Coronary artery (tissue), 2 donors: ENCODE measurements at regions not wholly inside any gene's neighbourhood (a gene's known extent, or its start where the extent isn't known, plus 50 kb on each side); places are given as distances from the start of the nearest gene placed in this dataset.

ENCODE experiments used
- DNase-seq: peaks from one replicate; pipeline ENCODE4 v3.0.0-alpha.2; 2017; ENCODE audit warnings: low spot score
- H3K27ac ChIP-seq, 2 donors: fragments of 200-600 bp; sonication (generic); one replicate each; pipeline ENCODE4 v1.5.1; 2016 to 2019
- H3K4me3 ChIP-seq: fragments of 200-600 bp; sonication (generic); 2 replicates; pipeline ENCODE4 v1.5.1; 2016; ENCODE audit warnings: mild to moderate bottlenecking, moderate library complexity
- TF ChIP-seq, protein P1 (sequence below): fragments of 200-600 bp; sonication (generic); IDR thresholded peaks from one replicate; pipeline ENCODE4 v1.5.1; 2019; ENCODE audit warnings: antibody characterized with exemption

DNA sequence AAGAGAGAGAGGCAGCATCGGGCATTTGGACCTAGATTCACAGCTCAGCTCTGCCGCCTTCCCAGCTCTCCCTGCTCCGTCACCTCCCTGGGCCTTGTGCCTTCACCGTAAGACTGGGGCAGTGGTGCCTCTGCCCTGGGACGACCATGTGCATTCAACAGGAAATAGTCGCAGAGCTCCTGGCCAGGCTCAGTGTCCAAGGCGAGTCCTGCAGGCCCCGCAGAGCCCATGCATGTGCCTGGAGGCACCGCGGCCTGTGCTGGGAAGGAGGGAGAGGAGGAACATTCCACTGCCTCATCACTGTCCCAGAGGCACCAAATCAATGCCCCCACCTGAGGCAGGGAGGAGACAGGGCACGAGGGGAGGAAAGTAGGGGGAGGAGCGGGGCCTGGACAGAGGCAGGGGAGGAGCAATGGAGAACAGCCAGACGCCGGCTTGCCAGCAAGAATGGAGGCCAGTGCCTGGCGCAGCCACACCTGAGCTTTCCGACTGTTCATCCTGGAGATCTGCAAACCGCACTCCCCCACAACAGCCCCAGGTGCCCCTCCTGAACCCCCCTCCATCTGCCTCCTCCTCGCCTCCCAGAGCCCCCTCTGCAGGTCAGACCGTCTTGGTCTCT lies 74.4 kb upstream of the PRR5 start:
- DNase-seq: no peak

DNA sequence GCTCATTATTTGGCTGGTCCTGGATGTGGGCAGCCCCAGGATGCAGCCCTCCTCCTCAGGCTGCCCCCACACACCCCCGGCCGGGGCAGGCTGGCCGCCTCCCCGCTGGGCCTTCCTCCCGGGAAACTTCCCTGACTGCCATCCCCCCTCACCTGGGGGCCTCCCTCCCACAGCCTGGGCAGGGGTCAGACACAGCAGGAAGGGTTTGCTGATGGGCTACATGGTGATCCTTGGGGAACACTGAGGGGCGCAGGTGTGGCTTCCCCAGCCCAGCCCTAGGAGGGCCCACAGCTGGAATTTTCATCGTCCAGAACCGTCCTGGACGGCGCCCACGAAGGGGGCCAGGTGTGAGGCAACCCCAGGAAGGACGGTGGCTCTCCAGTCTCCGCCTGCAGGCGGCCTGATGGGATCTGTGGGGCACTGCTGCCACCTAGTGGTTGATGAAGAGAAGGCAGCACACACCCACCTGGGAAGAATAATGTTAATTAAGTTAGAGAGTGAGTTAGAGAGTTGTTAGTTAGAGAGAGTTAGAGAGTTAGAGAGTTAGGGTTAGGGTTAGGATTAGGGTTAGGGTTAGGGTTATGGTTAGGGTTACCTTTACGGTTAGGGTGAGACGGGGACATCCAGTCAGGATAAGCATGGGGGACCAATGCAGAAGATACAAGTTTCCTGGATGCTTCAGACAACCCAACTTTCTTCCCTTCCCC lies 75.9 kb upstream of the PRR5 start:
- H3K27ac ChIP-seq: no peak overlapping the region
- DNase-seq: no peak

More for the DNA sequence above, 74.4 kb upstream of the PRR5 start:
- TF ChIP-seq, protein P1, sequence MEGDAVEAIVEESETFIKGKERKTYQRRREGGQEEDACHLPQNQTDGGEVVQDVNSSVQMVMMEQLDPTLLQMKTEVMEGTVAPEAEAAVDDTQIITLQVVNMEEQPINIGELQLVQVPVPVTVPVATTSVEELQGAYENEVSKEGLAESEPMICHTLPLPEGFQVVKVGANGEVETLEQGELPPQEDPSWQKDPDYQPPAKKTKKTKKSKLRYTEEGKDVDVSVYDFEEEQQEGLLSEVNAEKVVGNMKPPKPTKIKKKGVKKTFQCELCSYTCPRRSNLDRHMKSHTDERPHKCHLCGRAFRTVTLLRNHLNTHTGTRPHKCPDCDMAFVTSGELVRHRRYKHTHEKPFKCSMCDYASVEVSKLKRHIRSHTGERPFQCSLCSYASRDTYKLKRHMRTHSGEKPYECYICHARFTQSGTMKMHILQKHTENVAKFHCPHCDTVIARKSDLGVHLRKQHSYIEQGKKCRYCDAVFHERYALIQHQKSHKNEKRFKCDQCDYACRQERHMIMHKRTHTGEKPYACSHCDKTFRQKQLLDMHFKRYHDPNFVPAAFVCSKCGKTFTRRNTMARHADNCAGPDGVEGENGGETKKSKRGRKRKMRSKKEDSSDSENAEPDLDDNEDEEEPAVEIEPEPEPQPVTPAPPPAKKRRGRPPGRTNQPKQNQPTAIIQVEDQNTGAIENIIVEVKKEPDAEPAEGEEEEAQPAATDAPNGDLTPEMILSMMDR: no peak
- Histone ChIP-seq H3K27ac (no peak overlapping the region), H3K4me3 (no peak overlapping the region)

DNA sequence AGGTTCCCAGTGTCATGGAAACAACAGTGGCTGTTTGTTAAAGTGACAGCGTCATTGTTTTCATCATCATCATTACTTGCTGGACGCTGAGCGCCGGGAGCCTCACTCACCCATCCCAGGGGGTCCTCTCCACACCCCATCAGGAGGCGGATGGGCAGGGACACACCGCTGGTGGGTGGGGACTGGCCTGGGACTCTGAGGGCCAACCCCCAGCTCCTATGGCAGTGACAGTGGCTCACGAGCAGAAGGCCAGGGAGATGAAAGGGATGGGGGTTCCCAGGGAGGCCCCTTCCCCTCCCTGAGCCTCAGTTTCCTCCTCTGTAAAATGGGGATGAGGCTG lies 76.6 kb upstream of the PRR5 start:
- Histone ChIP-seq H3K4me3 (no peak overlapping the region), H3K27ac (no peak overlapping the region)
- TF ChIP-seq, protein P1: no peak
- no peak for DNase-seq

More for the DNA sequence above, 75.9 kb upstream of the PRR5 start:
- H3K4me3 ChIP-seq: no peak overlapping the region
- TF ChIP-seq, protein P1: peak; percentile 98

DNA sequence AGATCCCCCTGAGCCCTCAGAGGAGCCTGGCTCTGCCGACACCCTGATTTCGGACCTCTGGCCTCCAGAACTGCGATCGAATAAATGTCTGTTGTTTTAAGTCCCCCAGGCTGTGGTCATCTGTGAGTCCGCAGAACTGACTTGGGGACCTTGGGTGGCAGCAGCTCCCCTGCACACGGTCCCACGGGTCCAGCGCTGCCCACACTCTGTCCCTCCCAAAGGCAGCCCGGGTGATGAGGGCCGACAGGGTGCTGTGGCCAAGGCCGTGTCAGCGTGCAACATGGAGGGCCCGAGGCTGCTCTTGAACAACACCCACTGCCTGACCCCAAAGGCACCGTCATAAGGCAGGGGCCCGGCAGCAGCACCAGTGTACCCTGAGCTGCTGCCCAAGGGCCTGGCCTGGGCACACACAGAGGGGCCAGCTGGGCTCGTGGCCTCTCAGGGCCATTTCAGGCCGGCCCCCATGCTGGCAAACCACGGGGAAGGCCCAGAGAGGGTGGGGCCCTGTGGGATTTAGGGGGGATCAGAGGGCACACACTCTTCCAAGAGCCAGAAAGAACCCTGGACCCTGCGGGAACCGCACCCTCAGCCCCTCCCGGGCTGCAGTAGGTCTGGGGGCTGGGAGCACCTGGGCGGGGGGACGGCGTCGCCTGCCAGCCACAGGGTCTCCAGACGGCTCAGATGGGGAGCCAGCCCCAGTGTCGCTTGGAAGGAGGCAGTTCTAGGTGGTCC lies 77.1 kb upstream of the PRR5 start:
- Histone ChIP-seq H3K27ac (no peak overlapping the region), H3K4me3 (no peak overlapping the region)
- TF ChIP-seq, protein P1: no peak
- DNase-seq: no peak

DNA sequence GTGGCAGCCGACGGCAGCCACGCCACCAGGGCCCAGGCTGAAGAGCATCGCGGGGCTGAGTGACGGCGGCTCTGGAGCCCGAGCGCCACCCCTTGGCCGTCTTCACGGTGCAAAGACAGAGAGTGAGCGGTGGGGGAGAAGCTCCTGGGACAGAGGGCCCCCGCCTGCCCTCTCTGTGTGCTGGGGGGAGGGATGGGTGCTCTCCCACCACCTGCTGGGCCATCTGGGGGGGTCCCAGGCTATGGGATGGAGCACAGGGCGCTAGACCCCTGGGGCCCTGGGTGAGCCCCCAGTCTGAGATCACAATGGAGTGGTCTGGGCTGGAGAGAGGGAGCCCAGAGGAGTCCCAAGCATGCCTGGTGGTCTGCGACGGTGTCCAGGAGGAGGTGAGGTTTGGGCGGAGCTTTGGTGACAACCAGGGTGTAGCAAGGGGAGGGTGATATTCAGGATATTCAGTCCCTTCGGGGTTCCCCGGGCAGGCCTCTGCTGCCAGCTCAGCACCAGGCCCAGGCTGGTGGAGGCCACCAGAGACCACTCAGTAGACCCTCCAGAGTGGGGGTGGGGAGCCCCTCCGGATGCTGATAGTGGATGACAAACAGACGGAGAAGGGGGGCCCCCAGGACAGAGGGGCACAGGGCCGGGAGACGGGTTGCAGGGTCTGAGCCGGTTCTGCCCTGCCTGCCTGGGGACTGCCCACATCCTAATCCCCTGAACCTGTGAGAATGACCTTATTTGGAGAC lies 78.1 kb upstream of the PRR5 start:
- no peak for DNase-seq
- H3K4me3 ChIP-seq: no peak overlapping the region
- no peak overlapping the region for H3K27ac ChIP-seq
- TF ChIP-seq, protein P1: no peak

DNA sequence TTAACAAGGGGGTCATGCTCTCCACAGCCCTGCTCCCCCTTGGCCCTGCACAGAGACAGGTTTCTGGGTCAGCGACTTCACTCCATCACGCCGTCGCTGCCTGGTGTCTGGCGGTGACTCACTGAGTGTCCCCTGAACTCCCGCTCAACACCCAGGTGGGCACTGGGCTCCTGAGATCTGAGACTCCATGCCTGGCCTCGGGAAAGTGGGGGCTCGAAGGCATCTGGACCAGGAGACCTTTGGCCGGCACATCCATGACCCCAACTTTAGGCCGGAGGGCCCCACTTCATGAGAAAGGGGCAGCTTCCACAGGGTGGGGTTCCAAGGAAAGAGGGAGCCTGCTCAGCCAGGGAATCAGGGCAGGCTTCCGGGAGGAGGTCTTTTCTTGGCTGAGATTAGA lies 79.3 kb upstream of the PRR5 start:
- no peak for DNase-seq
- no peak overlapping the region for H3K4me3 ChIP-seq
- no peak overlapping the region for H3K27ac ChIP-seq
- TF ChIP-seq, protein P1: no peak
